ENCODE measurements at regions not wholly inside any gene's neighbourhood (a gene's known extent, or its start where the extent isn't known, plus 50 kb on each side); places are given as distances from the start of the nearest gene placed in this dataset.

GRCh38 chr4:170256807-170257206 lies 167.1 kb upstream of the AADAT start:
- H3K9ac ChIP-seq (ENCODE audit: insufficient read length, low read depth): no peak overlapping the region
- TF ChIP-seq SUZ12 (IDR thresholded peaks at IDR 0.05; ENCODE audit: extremely low read depth, insufficient read depth, insufficient read length) (no peak), YY1 (IDR thresholded peaks at IDR 0.05; ENCODE audit: insufficient read depth, insufficient read length) (no peak), ZNF274 (IDR thresholded peaks at IDR 0.05; ENCODE audit: low read depth, low read length) (no peak)
- H3K4me1 ChIP-seq (ENCODE audit: insufficient read depth, insufficient read length): no peaks in the 10 kb centered on the region
- H3K36me3 ChIP-seq (ENCODE audit: insufficient read depth, insufficient read length, low read length): no peaks in the 10 kb centered on the region
- no peak for DNase-seq (ENCODE audit: low read depth, low spot score)
- H3K9me3 ChIP-seq (ENCODE audit: insufficient read depth, low read length): no peaks in the 10 kb centered on the region
- H3K4me3 ChIP-seq (ENCODE audit: insufficient read length, low read depth): no peak overlapping the region
- H3K27me3 ChIP-seq (ENCODE audit: insufficient read depth, insufficient read length): no peaks in the 10 kb centered on the region

DNA sequence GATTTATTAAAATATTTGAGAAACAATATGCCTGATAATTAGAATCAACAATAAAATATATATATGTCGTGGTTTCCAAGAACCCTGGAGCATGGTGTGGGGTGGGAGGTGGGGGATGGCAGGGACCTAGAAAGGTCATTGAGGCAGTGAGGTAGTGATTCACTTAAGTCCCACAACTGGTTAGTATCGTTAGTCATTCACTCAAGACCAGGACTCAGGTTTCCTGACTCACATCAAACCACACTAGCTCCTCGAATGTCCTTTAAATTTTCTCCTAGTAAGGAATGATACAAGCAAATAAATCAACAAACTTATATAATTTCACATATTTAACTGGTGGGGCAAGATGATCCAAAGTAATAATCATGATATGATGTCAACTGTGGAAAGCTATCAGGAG lies 158.8 kb upstream of the AADAT start:
- Histone ChIP-seq H3K9ac (ENCODE audit: insufficient read length, low read depth) (no peak overlapping the region), H3K27me3 (ENCODE audit: insufficient read depth, insufficient read length) (no peaks in the 10 kb centered on the region), H3K9me3 (ENCODE audit: insufficient read depth, low read length) (no peaks in the 10 kb centered on the region), H3K36me3 (ENCODE audit: insufficient read depth, insufficient read length, low read length) (no peaks in the 10 kb centered on the region), H3K4me3 (ENCODE audit: insufficient read length, low read depth) (no peak overlapping the region), H3K4me1 (ENCODE audit: insufficient read depth, insufficient read length) (no peaks in the 10 kb centered on the region)
- no peak for TF ChIP-seq ZNF274 (IDR thresholded peaks at IDR 0.05; ENCODE audit: low read depth, low read length)
- TF ChIP-seq YY1 (IDR thresholded peaks at IDR 0.05; ENCODE audit: insufficient read depth, insufficient read length): no peak
- TF ChIP-seq SUZ12 (IDR thresholded peaks at IDR 0.05; ENCODE audit: extremely low read depth, insufficient read depth, insufficient read length): no peak
- no peak for DNase-seq (ENCODE audit: low read depth, low spot score)

GRCh38 chr4:170248029-170248428 lies 158.3 kb upstream of the AADAT start:
- Histone ChIP-seq H3K27me3 (ENCODE audit: insufficient read depth, insufficient read length) (no peaks in the 10 kb centered on the region), H3K9ac (ENCODE audit: insufficient read length, low read depth) (no peak overlapping the region), H3K4me1 (ENCODE audit: insufficient read depth, insufficient read length) (no peaks in the 10 kb centered on the region), H3K36me3 (ENCODE audit: insufficient read depth, insufficient read length, low read length) (no peaks in the 10 kb centered on the region), H3K4me3 (ENCODE audit: insufficient read length, low read depth) (no peak overlapping the region), H3K9me3 (ENCODE audit: insufficient read depth, low read length) (no peaks in the 10 kb centered on the region)
- TF ChIP-seq ZNF274 (IDR thresholded peaks at IDR 0.05; ENCODE audit: low read depth, low read length) (no peak), SUZ12 (IDR thresholded peaks at IDR 0.05; ENCODE audit: extremely low read depth, insufficient read depth, insufficient read length) (no peak), YY1 (IDR thresholded peaks at IDR 0.05; ENCODE audit: insufficient read depth, insufficient read length) (no peak)
- no peak for DNase-seq (ENCODE audit: low read depth, low spot score)

DNA sequence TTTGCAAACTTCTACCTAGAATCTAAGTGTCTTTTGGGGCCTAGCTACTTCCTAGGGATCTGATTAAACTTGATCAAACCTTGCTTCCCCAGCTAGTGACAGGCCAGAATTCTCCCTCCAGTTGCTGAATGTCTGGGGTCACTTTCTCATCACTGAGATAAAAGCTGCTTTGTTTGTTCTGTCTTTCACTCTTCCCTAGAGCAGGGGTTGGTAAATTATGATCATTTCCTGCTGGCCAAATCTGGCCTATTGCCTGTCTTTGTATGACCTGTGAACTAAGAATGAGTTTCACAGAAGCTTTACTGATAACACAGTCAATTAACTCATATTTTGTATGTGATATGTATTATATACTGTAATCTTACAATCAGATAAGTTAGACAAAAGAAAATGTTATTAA lies 157.8 kb upstream of the AADAT start:
- TF ChIP-seq ZNF274 (IDR thresholded peaks at IDR 0.05; ENCODE audit: low read depth, low read length): no peak
- TF ChIP-seq SUZ12 (IDR thresholded peaks at IDR 0.05; ENCODE audit: extremely low read depth, insufficient read depth, insufficient read length): no peak
- no peak for TF ChIP-seq YY1 (IDR thresholded peaks at IDR 0.05; ENCODE audit: insufficient read depth, insufficient read length)
- H3K9ac ChIP-seq (ENCODE audit: insufficient read length, low read depth): no peak overlapping the region
- no peaks in the 10 kb centered on the region for H3K27me3 ChIP-seq (ENCODE audit: insufficient read depth, insufficient read length)
- no peaks in the 10 kb centered on the region for H3K9me3 ChIP-seq (ENCODE audit: insufficient read depth, low read length)
- no peaks in the 10 kb centered on the region for H3K36me3 ChIP-seq (ENCODE audit: insufficient read depth, insufficient read length, low read length)
- no peak for DNase-seq (ENCODE audit: low read depth, low spot score)
- H3K4me1 ChIP-seq (ENCODE audit: insufficient read depth, insufficient read length): no peaks in the 10 kb centered on the region
- no peak overlapping the region for H3K4me3 ChIP-seq (ENCODE audit: insufficient read length, low read depth)

GRCh38 chr4:170243662-170244288 lies 154.0 kb upstream of the AADAT start:
- TF ChIP-seq YY1 (IDR thresholded peaks at IDR 0.05; ENCODE audit: insufficient read depth, insufficient read length): no peak
- no peak for TF ChIP-seq SUZ12 (IDR thresholded peaks at IDR 0.05; ENCODE audit: extremely low read depth, insufficient read depth, insufficient read length)
- no peak for TF ChIP-seq ZNF274 (IDR thresholded peaks at IDR 0.05; ENCODE audit: low read depth, low read length)
- Histone ChIP-seq H3K4me1 (ENCODE audit: insufficient read depth, insufficient read length) (no peaks in the 10 kb centered on the region), H3K4me3 (ENCODE audit: insufficient read length, low read depth) (no peak overlapping the region), H3K36me3 (ENCODE audit: insufficient read depth, insufficient read length, low read length) (no peaks in the 10 kb centered on the region), H3K27me3 (ENCODE audit: insufficient read depth, insufficient read length) (no peaks in the 10 kb centered on the region), H3K9ac (ENCODE audit: insufficient read length, low read depth) (no peak overlapping the region), H3K9me3 (ENCODE audit: insufficient read depth, low read length) (no peaks in the 10 kb centered on the region)
- no peak for DNase-seq (ENCODE audit: low read depth, low spot score)

- Histone ChIP-seq H3K4me3 (ENCODE audit: insufficient read length, low read depth) (no peak overlapping the region), H3K36me3 (ENCODE audit: insufficient read depth, insufficient read length, low read length) (no peaks in the 10 kb centered on the region), H3K4me1 (ENCODE audit: insufficient read depth, insufficient read length) (no peaks in the 10 kb centered on the region), H3K9ac (ENCODE audit: insufficient read length, low read depth) (no peak overlapping the region), H3K9me3 (ENCODE audit: insufficient read depth, low read length) (no peaks in the 10 kb centered on the region), H3K27me3 (ENCODE audit: insufficient read depth, insufficient read length) (no peaks in the 10 kb centered on the region)
- TF ChIP-seq ZNF274 (IDR thresholded peaks at IDR 0.05; ENCODE audit: low read depth, low read length) (no peak), SUZ12 (IDR thresholded peaks at IDR 0.05; ENCODE audit: extremely low read depth, insufficient read depth, insufficient read length) (no peak)
- no peak for DNase-seq (ENCODE audit: low read depth, low spot score)
Observed at GRCh38 chr4:170242471-170242870, 152.7 kb upstream of the AADAT start.

- no peaks in the 10 kb centered on the region for H3K36me3 ChIP-seq (ENCODE audit: insufficient read depth, insufficient read length, low read length)
- H3K4me3 ChIP-seq (ENCODE audit: insufficient read length, low read depth): no peak overlapping the region
- no peaks in the 10 kb centered on the region for H3K9me3 ChIP-seq (ENCODE audit: insufficient read depth, low read length)
- no peaks in the 10 kb centered on the region for H3K27me3 ChIP-seq (ENCODE audit: insufficient read depth, insufficient read length)
- DNase-seq (ENCODE audit: low read depth, low spot score): no peak
- no peak overlapping the region for H3K9ac ChIP-seq (ENCODE audit: insufficient read length, low read depth)
- H3K4me1 ChIP-seq (ENCODE audit: insufficient read depth, insufficient read length): no peaks in the 10 kb centered on the region
- TF ChIP-seq SUZ12 (IDR thresholded peaks at IDR 0.05; ENCODE audit: extremely low read depth, insufficient read depth, insufficient read length): no peak
- TF ChIP-seq ZNF274 (IDR thresholded peaks at IDR 0.05; ENCODE audit: low read depth, low read length): no peak
- no peak for TF ChIP-seq YY1 (IDR thresholded peaks at IDR 0.05; ENCODE audit: insufficient read depth, insufficient read length)
Observed at GRCh38 chr4:170234800-170235199, 145.0 kb upstream of the AADAT start.

All from NT2/D1 (cell line).